SK-N-MC (cell line): ENCODE measurements at regions not wholly inside any gene's neighbourhood (a gene's known extent, or its start where the extent isn't known, plus 50 kb on each side); places are given as distances from the start of the nearest gene placed in this dataset.

Source experiments
- EZH2 ChIP-seq: fragments of 200-600 bp; sonication (generic); IDR thresholded peaks from one replicate; pipeline ENCODE4 v1.6.1; 2017; ENCODE audit warnings: antibody characterized with exemption
- POLR2AphosphoS5 ChIP-seq: IDR thresholded peaks from 2 replicates; pipeline ENCODE4 v1.6.1; 2012; ENCODE audit warnings: mild to moderate bottlenecking, low read depth, low read length, borderline replicate concordance

GRCh38 chr6:79789896-79790295, 157.5 kb downstream of the ELOVL4 start:
- TF ChIP-seq POLR2AphosphoS5 (no peak), EZH2 (no peak)
